Hepatocyte (in vitro differentiated cells): ENCODE measurements at regions not wholly inside any gene's neighbourhood (a gene's known extent, or its start where the extent isn't known, plus 50 kb on each side); places are given as distances from the start of the nearest gene placed in this dataset.

Experiments used
- CTCF ChIP-seq: fragments of 200-600 bp; sonication (generic); IDR thresholded peaks from 2 replicates; pipeline ENCODE4 v1.5.1; 2016; ENCODE audit warnings: antibody characterized with exemption, mild to moderate bottlenecking; ENCODE audit not compliant: poor library complexity
- EZH2 ChIP-seq: fragments of 200-600 bp; sonication (generic); IDR thresholded peaks from 2 replicates; pipeline ENCODE4 v1.6.1; 2016; ENCODE audit warnings: antibody characterized with exemption, mild to moderate bottlenecking, borderline replicate concordance
- EZH2phosphoT487 ChIP-seq: fragments of 200-600 bp; sonication (generic); IDR thresholded peaks from one replicate; pipeline ENCODE4 v1.6.1; 2018; ENCODE audit warnings: antibody characterized with exemption, mild to moderate bottlenecking, low read depth, moderate library complexity; ENCODE audit not compliant: unreplicated experiment, severe bottlenecking

- TF ChIP-seq EZH2phosphoT487 (no peak), EZH2 (no peak), CTCF (no peak)
These were observed 87.8 kb downstream of the HPGD start for GRCh38 chr4:174434455-174434854.
